ENCODE measurements at regions not wholly inside any gene's neighbourhood (a gene's known extent, or its start where the extent isn't known, plus 50 kb on each side); places are given as distances from the start of the nearest gene placed in this dataset.
"Not testable (repeated sequence)": the region's sequence is repeated elsewhere in the genome, so short reads cannot be mapped to it uniquely, and the experiment has no call there.

GRCh38 chr3:191592105-191592504 is 131.1 kb downstream of the PYDC2 start:
- Mint-ChIP-seq H3K9me3 (peaks cover 0 to 8% (median 0%) of the 10 kb centered on the region in 11 donors), H3K27me3 (no peaks in the 10 kb centered on the region), H3K4me1 (no peaks in the 10 kb centered on the region), H3K27ac (no peak overlapping the region), H3K36me3 (no peaks in the 10 kb centered on the region), H3K4me3 (no peak overlapping the region)
- Histone ChIP-seq H3K27ac (ENCODE audit: low read depth, low read length) (no peak overlapping the region), H3K4me1 (ENCODE audit: control insufficient read depth in 2 of 2, insufficient read depth in 2 of 2, low read length in 2 of 2) (no peaks in the 10 kb centered on the region), H3K4me3 (ENCODE audit: low read length) (no peak overlapping the region), H3K9me3 (ENCODE audit: control insufficient read depth in 2 of 3, low read length in 3 of 3) (no peaks in the 10 kb centered on the region), H3K36me3 (ENCODE audit: control insufficient read depth in 2 of 3, insufficient read depth in 3 of 3, low read length in 3 of 3) (no peaks in the 10 kb centered on the region), H3K27me3 (ENCODE audit: control insufficient read depth in 2 of 2, insufficient read depth in 2 of 2, low read length in 2 of 2) (no peaks in the 10 kb centered on the region)
- DNase-seq (no peak), ATAC-seq (no peak)
- intact Hi-C loops (cut with micrococcal nuclease) = no loop called here
- ChIA-PET CTCF (no interaction called here), POLR2A (no interaction called here)

- H3K4me1 ChIP-seq (ENCODE audit: control insufficient read depth in 2 of 2, insufficient read depth in 2 of 2, low read length in 2 of 2) = no peaks in the 10 kb centered on the region
- POLR2A ChIA-PET = no interaction called here
- H3K4me3 ChIP-seq (ENCODE audit: low read length) = no peak overlapping the region
- Mint-ChIP-seq H3K27ac (no peak overlapping the region), H3K4me3 (no peak overlapping the region), H3K4me1 (no peaks in the 10 kb centered on the region), H3K27me3 (no peaks in the 10 kb centered on the region), H3K36me3 (no peaks in the 10 kb centered on the region), H3K9me3 (peaks cover 0 to 8% (median 0%) of the 10 kb centered on the region in 11 donors)
- H3K27me3 ChIP-seq (ENCODE audit: control insufficient read depth in 2 of 2, insufficient read depth in 2 of 2, low read length in 2 of 2) = no peaks in the 10 kb centered on the region
- H3K27ac ChIP-seq (ENCODE audit: low read depth, low read length) = no peak overlapping the region
- ATAC-seq (no peak), DNase-seq (no peak)
- no peaks in the 10 kb centered on the region for H3K9me3 ChIP-seq (ENCODE audit: control insufficient read depth in 2 of 3, low read length in 3 of 3)
- CTCF ChIA-PET = no interaction called here
- no peaks in the 10 kb centered on the region for H3K36me3 ChIP-seq (ENCODE audit: control insufficient read depth in 2 of 3, insufficient read depth in 3 of 3, low read length in 3 of 3)
- intact Hi-C loops (cut with micrococcal nuclease) = no loop called here
These were observed 132.5 kb downstream of the PYDC2 start for GRCh38 chr3:191593486-191593885.

- H3K36me3 Mint-ChIP-seq; H3K9me3 ChIP-seq (ENCODE audit: control insufficient read depth in 2 of 3, low read length in 3 of 3); intact Hi-C loops (cut with micrococcal nuclease); H3K27ac ChIP-seq (ENCODE audit: low read depth, low read length); POLR2A ChIA-PET; CTCF ChIA-PET; H3K4me3 ChIP-seq (ENCODE audit: low read length); H3K4me3 Mint-ChIP-seq; H3K27ac Mint-ChIP-seq; H3K27me3 ChIP-seq (ENCODE audit: control insufficient read depth in 2 of 2, insufficient read depth in 2 of 2, low read length in 2 of 2); ATAC-seq; H3K27me3 Mint-ChIP-seq; H3K4me1 Mint-ChIP-seq; H3K36me3 ChIP-seq (ENCODE audit: control insufficient read depth in 2 of 3, insufficient read depth in 3 of 3, low read length in 3 of 3); H3K4me1 ChIP-seq (ENCODE audit: control insufficient read depth in 2 of 2, insufficient read depth in 2 of 2, low read length in 2 of 2); DNase-seq: not testable (repeated sequence)
- H3K9me3 Mint-ChIP-seq = peaks cover 0 to 21% (median 10%) of the 10 kb centered on the region in 11 donors
These were observed 154.5 kb downstream of the PYDC2 start for GRCh38 chr3:191615511-191615910.

GRCh38 chr3:191624299-191624698 is 163.3 kb downstream of the PYDC2 start:
- no peak overlapping the region for H3K4me3 Mint-ChIP-seq
- H3K27ac ChIP-seq (ENCODE audit: low read depth, low read length) = no peak overlapping the region
- H3K4me1 Mint-ChIP-seq = no peaks in the 10 kb centered on the region
- H3K9me3 ChIP-seq (ENCODE audit: control insufficient read depth in 2 of 3, low read length in 3 of 3) = no peaks in the 10 kb centered on the region
- peaks cover 0 to 4% (median 0%) of the 10 kb centered on the region in 11 donors for H3K9me3 Mint-ChIP-seq
- ATAC-seq (no peak), DNase-seq (no peak)
- POLR2A ChIA-PET = no interaction called here
- H3K4me3 ChIP-seq (ENCODE audit: low read length) = no peak overlapping the region
- no peaks in the 10 kb centered on the region for H3K36me3 ChIP-seq (ENCODE audit: control insufficient read depth in 2 of 3, insufficient read depth in 3 of 3, low read length in 3 of 3)
- intact Hi-C loops (cut with micrococcal nuclease) = no loop called here
- H3K36me3 Mint-ChIP-seq = no peaks in the 10 kb centered on the region
- CTCF ChIA-PET = no interaction called here
- H3K27me3 ChIP-seq (ENCODE audit: control insufficient read depth in 2 of 2, insufficient read depth in 2 of 2, low read length in 2 of 2) = no peaks in the 10 kb centered on the region
- no peaks in the 10 kb centered on the region for H3K4me1 ChIP-seq (ENCODE audit: control insufficient read depth in 2 of 2, insufficient read depth in 2 of 2, low read length in 2 of 2)
- H3K27me3 Mint-ChIP-seq = no peaks in the 10 kb centered on the region
- no peak overlapping the region for H3K27ac Mint-ChIP-seq

- DNase-seq = no peak
- Mint-ChIP-seq H3K27me3 (no peaks in the 10 kb centered on the region), H3K27ac (no peak overlapping the region), H3K9me3 (peaks cover 0 to 4% (median 0%) of the 10 kb centered on the region in 11 donors), H3K36me3 (no peaks in the 10 kb centered on the region), H3K4me3 (no peak overlapping the region), H3K4me1 (peaks cover 0 to 2% (median 0%) of the 10 kb centered on the region in 7 donors)
- no peaks in the 10 kb centered on the region for H3K9me3 ChIP-seq (ENCODE audit: control insufficient read depth in 2 of 3, low read length in 3 of 3)
- H3K36me3 ChIP-seq (ENCODE audit: control insufficient read depth in 2 of 3, insufficient read depth in 3 of 3, low read length in 3 of 3) = no peaks in the 10 kb centered on the region
- intact Hi-C loops (cut with micrococcal nuclease) = no loop called here
- no peaks in the 10 kb centered on the region for H3K27me3 ChIP-seq (ENCODE audit: control insufficient read depth in 2 of 2, insufficient read depth in 2 of 2, low read length in 2 of 2)
- no peak overlapping the region for H3K4me3 ChIP-seq (ENCODE audit: low read length)
- no peaks in the 10 kb centered on the region for H3K4me1 ChIP-seq (ENCODE audit: control insufficient read depth in 2 of 2, insufficient read depth in 2 of 2, low read length in 2 of 2)
- ChIA-PET CTCF (no interaction called here), POLR2A (no interaction called here)
- H3K27ac ChIP-seq (ENCODE audit: low read depth, low read length) = no peak overlapping the region
- no peak for ATAC-seq
These were observed 166.1 kb downstream of the PYDC2 start for GRCh38 chr3:191627064-191627463.

GRCh38 chr3:191628571-191628970 is 167.6 kb downstream of the PYDC2 start:
- Histone ChIP-seq H3K27me3 (ENCODE audit: control insufficient read depth in 2 of 2, insufficient read depth in 2 of 2, low read length in 2 of 2) (no peaks in the 10 kb centered on the region), H3K4me1 (ENCODE audit: control insufficient read depth in 2 of 2, insufficient read depth in 2 of 2, low read length in 2 of 2) (no peaks in the 10 kb centered on the region), H3K36me3 (ENCODE audit: control insufficient read depth in 2 of 3, insufficient read depth in 3 of 3, low read length in 3 of 3) (no peaks in the 10 kb centered on the region), H3K9me3 (ENCODE audit: control insufficient read depth in 2 of 3, low read length in 3 of 3) (no peaks in the 10 kb centered on the region), H3K27ac (ENCODE audit: low read depth, low read length) (no peak overlapping the region), H3K4me3 (ENCODE audit: low read length) (no peak overlapping the region)
- ChIA-PET CTCF (no interaction called here), POLR2A (no interaction called here)
- ATAC-seq (no peak), DNase-seq (no peak)
- intact Hi-C loops (cut with micrococcal nuclease) = no loop called here
- Mint-ChIP-seq H3K36me3 (no peaks in the 10 kb centered on the region), H3K4me1 (peaks cover 0 to 2% (median 0%) of the 10 kb centered on the region in 7 donors), H3K27me3 (no peaks in the 10 kb centered on the region), H3K4me3 (no peak overlapping the region), H3K9me3 (peaks cover 0 to 1% (median 0%) of the 10 kb centered on the region in 11 donors), H3K27ac (no peak overlapping the region)

- Histone ChIP-seq H3K27me3 (ENCODE audit: control insufficient read depth in 2 of 2, insufficient read depth in 2 of 2, low read length in 2 of 2) (no peaks in the 10 kb centered on the region), H3K9me3 (ENCODE audit: control insufficient read depth in 2 of 3, low read length in 3 of 3) (no peaks in the 10 kb centered on the region), H3K36me3 (ENCODE audit: control insufficient read depth in 2 of 3, insufficient read depth in 3 of 3, low read length in 3 of 3) (no peaks in the 10 kb centered on the region), H3K27ac (ENCODE audit: low read depth, low read length) (no peak overlapping the region), H3K4me3 (ENCODE audit: low read length) (no peak overlapping the region), H3K4me1 (ENCODE audit: control insufficient read depth in 2 of 2, insufficient read depth in 2 of 2, low read length in 2 of 2) (no peaks in the 10 kb centered on the region)
- ATAC-seq (no peak), DNase-seq (no peak)
- H3K36me3 Mint-ChIP-seq = no peaks in the 10 kb centered on the region
- H3K4me3 Mint-ChIP-seq = no peak overlapping the region
- peaks cover 0 to 2% (median 0%) of the 10 kb centered on the region in 7 donors for H3K4me1 Mint-ChIP-seq
- no peak overlapping the region for H3K27ac Mint-ChIP-seq
- H3K27me3 Mint-ChIP-seq = no peaks in the 10 kb centered on the region
- H3K9me3 Mint-ChIP-seq = peaks cover 0 to 1% (median 0%) of the 10 kb centered on the region in 11 donors
- ChIA-PET POLR2A (no interaction called here), CTCF (no interaction called here)
- intact Hi-C loops (cut with micrococcal nuclease) = no loop called here
These were observed 170.5 kb downstream of the PYDC2 start for GRCh38 chr3:191631496-191631895.

Data from naive thymus-derived CD4-positive, alpha-beta T cell (primary cell).